ENCODE measurements at regions not wholly inside any gene's neighbourhood (a gene's known extent, or its start where the extent isn't known, plus 50 kb on each side); places are given as distances from the start of the nearest gene placed in this dataset.
"Not testable (repeated sequence)": the region's sequence is repeated elsewhere in the genome, so short reads cannot be mapped to it uniquely, and the experiment has no call there.

DNA sequence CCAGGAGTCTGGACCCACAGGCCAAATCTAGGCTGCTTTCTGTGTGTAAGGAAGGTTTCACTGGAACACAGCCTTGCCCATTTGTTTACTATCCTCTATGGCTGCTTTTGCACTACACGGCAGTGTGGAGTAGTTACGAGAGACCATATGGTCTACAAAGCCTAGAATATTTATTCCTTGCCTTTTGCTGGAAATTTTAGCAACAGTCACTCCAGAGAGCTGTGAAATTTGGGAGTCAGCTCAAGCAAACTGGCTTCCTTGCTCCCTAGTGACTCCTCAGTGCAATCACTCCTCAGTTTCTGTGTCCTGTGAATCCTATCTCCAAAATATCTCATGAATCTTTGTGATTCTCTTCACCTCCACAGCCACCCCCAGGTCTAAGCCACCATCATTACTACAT is 99.0 kb upstream of the CPEB2 start:
- no peak for DNase-seq

DNA sequence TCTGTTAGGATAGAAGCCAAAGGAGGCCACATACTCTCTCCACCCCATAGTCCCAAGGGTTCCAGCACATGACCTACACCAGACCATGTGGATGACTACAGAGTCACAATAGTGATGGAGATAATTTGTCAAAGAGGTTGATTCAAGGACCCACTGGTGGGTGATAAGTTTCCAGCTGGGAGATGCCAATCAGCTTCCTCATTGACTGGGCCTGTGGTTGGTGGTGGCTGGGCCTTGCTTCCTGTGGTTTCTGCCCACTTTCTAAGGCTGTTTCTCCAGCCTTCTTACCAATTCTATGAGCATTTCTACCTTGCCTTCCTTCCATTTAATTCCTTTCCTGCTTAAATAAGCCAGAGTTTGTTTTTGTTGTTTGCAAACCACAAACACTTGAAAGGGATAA is 95.5 kb upstream of the CPEB2 start:
- DNase-seq = no peak

DNA sequence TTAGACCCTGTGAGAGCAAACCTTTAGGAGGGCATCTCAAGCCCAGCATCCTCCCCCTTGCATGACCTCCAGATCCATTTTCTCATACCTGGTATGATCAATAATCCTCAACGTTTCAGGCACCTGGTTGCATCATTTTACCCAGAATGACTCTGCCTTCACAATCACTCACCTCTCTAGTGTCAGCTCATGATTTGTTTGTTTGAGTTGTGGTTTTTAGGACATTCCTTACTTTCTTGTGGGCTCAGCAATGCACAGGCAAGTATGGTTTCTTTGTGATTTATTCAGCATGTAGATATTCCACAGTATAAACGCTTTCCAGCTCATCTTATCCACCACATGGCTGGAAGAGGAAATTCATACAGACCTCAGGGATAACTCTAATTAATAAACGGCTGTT is 93.6 kb upstream of the CPEB2 start:
- DNase-seq = no peak

DNA sequence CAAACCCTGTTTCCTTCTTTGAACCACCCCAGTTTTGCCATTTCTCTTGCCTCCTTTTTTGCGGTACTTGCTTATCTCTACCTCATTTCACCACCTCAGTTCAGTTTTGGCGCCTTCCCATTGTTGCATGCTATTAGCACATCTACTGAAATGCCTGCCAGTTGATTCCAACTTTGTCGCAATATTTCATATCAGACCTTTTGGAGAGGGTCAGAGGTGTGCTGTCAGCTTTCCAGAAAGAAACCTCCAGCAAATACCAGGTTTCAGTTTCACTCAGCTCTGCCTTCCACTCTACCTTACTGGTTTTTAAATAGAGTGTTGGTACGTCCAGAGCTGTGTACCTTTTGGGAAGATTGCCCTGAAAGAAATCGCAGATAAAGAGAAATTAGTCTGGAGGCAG is 91.9 kb upstream of the CPEB2 start:
- DNase-seq = no peak

DNA sequence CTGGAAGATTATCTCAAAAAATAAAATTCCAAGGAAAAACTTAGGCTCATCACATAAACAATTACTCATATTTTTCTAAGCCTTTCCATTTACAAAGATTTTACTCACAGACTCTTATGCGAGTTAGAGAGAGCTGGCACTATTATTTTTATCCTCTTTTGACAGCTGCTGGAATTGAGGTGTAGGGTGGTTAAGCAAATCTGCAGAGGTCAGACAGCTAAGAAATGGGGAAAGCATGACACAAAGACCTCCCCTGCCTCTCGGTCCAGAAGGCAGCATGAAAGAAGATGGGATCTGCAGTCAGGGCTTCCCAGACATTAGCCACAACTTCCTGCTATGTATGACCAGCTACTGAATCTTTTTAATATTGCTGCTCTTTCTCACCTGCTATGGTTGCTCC is 89.9 kb upstream of the CPEB2 start:
- no peak for DNase-seq

DNA sequence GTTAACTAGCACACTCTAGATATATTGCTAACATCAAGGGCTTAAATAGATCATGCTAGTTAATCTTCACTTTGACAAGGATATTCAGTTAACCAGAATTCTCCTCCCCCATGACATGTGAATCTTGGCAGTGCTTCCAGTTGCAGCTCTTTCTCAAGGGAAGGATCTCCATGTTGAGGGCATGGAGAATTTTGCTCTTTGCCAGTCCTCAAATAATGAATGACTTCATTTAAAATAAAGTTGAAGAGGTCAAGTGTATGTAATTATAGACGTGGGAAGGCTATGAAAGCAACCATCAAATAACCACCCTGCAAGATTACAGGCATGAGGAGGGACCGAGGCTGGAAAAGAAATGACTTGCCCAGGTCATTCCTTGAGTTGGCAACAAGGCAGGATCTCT is 87.3 kb upstream of the CPEB2 start:
- no peak for DNase-seq

DNA sequence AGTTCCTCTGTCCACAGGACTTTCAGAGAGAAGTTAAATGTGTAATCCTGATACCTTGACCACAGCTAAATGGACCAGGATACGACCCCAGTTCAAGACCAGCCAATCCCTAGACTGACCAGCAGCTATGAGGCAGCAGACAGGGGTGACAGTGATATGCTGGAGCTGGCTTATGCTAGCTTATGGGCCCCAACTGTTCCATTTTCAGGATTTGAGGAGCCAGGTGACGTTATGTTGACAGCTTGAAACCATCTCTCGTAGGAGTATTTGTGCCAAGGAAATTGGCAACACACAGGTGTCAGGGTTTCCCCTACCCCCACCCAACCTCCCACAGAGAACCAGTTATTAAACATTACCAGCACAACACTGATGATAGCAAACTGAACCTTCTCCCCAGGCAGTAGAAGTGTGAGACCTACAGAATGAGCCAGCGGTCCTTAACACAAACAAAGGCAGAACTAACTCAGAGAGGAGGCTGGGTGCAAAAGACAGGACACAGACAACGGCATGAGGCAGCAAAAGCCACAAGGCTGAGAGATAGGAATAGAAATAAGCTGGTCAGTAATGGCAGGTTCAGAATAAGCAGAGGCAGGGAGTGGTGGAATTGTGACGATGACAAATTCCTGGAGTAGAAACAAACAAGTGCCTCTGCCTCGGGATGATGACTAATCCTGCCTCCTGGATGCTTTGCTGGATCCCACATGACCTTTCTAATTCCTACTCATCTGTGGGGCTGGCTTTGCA is 85.6 kb upstream of the CPEB2 start:
- no peak for DNase-seq

DNA sequence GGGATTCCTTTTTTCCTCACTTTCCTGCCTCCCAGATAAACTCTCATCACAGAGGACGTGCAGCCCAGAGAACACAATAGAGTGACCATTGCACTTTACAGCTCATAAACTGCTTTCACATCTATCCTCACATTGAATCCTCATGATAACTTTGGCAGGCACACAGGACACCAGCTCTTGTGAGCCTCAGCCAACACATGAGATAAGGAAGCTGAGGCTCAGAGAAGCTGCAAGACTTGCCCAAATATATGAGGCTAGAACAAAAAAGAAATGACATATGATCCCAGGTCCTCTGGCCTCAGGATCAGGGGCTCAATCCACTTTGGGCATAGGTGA is 85.0 kb upstream of the CPEB2 start:
- DNase-seq = no peak

DNA sequence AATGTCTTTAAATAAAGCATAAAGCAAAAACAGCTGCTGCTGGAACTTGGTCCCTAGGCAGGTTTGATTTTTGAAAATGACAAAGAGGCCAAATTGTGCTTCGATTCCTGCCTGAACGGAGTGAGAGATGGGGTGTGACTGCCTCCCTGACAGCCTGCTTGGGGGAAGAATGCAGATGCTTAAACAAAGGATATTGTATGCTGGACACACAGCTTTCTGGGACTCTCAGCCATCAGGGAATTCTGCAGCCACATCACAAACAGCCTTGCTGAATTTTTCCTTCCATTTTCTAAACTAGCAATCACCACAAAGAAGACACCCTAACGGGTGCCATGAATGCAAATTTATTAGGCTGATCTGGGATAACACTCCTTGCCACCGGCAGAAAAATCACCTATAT is 83.9 kb upstream of the CPEB2 start:
- no peak for DNase-seq

DNA sequence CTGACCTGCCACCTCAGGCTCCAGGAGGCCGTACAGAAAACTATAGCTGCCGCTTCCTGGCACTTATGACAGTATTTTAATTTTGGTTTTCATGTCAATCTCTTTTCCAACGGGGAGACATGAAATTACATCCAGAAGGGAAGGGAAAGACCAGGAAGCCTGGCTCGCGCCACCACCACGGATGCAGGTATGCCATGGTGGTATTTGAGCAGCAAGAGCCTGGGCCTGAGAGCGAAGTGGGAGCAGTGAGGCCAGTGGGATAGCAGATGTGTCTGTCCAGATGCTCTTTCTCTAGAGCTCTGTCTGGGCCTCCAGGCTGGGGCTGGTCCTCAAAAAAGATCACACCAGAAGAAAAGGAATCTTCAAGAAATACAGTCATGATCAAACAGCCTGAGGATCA is 82.5 kb upstream of the CPEB2 start:
- DNase-seq = no peak

DNA sequence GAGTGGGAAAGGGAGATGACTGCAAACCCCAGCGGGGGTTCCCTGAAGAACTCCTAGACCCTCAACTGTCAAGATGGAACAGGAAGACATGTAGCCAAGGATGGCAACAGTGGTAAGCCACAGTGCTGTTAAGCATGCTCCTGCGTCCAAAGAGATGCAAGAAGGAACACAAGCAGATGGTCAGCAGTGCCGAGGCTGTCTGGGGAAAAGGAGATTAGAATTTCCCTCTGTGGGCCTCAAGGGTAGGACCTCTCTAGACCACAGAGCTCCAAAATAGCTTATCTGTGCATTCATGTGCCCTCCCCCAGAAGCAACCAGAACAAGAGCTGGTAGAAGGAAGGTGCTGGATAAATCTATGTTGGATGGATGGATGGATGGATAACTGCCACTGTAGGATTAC is 82.0 kb upstream of the CPEB2 start:
- no peak for DNase-seq

DNA sequence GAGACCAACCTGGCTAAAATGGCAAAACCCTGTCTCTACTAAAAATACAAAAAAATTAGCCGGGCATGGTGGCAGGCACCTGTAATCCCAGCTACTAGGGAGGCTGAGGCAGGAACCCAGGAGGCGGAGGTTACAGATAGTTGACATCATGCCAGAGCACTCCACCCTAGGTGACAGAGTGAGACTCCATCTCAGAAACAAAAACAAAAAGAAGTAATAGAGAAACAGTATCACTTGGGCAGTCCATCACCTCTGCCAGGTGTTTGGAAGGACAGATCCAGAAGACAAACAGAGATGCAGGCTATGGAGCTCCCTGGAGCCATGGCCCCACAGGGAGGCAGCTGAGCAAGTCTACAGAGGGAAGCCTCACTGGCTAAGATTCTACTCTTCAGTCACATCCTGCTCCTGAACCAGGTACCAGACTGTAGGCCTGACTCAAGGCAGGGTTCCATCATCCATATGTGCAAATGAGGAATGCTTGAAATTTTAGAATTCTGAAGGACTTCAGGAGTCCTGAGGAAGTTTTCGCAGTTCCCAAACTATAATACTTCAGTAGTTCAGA is 81.4 kb upstream of the CPEB2 start:
- DNase-seq = no peak

DNA sequence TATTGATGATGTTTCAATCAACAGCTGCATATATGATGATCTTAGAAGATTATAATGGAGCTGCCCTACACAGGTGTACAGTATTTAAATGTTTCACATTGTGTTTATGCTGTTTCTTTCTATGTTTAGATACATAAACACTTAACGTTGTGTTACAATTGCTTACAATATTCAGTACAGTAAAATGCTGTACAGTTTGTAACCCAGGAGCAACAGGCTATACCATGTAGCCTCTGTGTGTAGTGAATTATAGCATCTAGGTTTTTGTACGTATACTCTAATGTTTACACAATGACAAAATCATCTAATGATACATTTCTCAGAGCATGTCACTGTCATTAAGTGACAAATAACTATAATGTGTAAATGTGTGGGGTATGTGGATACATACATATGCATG is 80.5 kb upstream of the CPEB2 start:
- not testable (repeated sequence) for DNase-seq

DNA sequence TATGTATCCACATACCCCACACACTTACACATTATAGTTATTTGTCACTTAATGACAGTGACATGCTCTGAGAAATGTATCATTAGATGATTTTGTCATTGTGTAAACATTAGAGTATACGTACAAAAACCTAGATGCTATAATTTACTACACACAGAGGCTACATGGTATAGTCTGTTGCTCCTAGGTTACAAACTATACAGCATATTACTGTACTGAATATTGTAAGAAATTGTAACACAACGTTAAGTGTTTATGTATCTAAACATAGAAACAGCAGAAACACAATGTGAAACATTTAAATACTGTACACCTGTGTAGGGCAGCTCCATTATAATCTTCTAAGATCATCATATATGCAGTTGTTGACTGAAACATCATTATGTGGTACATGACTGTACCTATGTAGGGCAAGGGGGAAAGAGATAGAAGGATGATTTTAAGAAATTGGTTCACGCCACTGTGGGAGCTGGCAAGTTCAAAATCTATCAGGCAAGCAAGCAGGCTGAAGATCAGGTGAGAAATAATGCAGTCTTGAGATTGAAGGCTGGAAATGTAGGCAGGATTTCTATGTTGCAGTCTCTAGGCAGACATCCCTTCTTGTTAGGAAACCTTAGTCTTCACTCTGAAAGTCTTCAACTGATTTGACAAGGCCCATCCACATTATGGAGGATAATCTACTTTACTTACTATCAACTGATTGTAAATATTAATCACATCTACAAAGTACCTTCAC is 78.0 kb upstream of the CPEB2 start:
- DNase-seq = no peak

DNA sequence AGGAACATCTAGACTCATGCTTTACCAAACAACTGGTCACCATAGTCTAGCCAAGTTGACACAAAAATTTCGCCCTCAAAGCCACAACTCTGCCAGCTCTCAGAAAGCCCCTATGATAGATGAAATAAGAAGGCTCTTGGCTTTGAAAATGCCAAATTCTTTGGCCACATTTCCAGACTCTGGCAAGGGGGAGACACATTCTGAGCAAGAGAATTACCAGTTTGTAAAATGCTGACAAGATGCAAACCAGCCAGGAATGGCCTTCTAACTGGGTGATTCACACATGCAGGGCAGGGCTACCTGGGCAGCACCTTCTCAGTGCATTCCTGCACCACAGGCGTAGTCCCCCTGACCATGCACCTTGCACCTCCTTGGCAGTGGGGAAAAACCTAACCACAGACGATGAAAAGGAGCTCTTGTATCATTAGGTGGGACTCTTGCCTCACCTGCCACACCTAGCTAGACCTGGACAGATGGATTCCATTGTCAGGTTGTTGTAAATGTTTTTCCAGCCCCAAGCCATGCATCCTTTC is 77.4 kb upstream of the CPEB2 start:
- DNase-seq = no peak

DNA sequence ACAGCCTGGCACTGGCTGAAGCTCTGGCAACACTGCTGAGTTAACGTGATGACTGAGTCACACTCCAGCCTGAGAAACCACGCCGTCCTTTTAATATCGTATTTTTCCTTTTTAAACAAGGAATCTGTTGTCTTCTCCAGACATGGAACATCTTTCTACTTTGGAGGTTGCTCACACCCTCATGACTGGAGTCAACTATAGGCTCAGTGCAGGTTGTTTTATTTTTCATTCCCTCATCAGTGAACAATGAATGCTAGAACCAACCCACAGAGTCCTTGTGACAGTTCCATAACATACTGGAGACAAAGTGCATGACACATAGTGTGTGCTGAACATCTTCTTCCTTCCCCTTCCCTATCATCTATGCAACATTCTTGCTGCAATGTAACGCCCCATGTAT is 76.8 kb upstream of the CPEB2 start:
- no peak for DNase-seq

DNA sequence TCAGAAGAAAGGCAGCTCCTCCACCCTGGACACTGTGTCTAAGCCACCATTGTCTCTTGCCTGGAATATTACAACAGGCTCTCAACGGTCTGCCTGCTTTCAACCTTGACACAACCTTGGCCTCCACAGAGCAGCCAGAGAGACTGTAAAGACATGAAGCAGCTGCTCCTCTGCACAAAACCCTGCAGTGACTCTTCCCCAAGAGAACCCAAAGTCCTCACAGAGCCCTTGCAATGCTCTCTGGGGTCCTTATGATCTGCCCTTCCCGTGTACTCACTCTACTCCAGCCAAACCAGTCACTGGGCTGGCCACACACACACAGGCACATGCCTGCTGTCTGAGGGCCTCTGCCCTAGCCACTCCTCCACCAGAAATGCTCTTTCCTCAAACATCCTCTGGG is 75.9 kb upstream of the CPEB2 start:
- DNase-seq = no peak

DNA sequence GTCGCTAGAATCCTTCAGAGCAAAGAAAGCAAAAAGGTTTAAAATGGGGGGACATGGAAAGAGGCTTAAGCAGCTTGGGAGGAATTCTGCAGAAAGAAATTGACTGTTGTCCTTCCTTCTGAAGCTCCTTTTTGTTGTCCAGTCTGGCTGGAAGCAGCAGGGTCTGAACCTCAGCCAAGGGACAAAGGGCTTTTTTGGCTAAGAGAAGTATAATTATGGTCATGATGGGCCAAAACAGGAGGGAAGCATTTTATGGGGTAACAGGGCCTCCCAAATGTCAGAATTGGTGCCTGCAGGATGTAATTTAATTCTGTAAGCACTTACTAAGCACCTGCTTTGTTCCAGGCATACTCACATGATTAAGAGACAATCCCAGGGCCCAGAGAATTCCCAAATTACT is 74.2 kb upstream of the CPEB2 start:
- no peak for DNase-seq

DNA sequence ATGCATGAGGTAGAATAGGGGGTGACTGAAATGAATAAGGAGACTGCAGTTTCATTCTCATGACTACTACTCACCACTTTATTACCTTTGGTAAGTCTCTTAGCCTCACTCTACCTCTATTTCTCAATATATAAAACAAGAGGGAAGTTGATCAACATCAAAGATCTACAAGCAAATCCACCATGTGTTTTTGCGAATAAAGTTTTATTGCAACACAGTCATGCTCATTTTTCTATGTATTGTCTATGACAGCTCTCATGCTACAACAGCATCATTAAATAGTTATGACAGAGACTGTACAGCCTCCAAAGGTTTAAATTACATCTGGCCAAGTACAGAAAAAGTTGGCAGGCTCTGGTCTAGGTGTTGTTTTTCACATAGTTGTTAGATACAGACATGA is 72.6 kb upstream of the CPEB2 start:
- DNase-seq = no peak

DNA sequence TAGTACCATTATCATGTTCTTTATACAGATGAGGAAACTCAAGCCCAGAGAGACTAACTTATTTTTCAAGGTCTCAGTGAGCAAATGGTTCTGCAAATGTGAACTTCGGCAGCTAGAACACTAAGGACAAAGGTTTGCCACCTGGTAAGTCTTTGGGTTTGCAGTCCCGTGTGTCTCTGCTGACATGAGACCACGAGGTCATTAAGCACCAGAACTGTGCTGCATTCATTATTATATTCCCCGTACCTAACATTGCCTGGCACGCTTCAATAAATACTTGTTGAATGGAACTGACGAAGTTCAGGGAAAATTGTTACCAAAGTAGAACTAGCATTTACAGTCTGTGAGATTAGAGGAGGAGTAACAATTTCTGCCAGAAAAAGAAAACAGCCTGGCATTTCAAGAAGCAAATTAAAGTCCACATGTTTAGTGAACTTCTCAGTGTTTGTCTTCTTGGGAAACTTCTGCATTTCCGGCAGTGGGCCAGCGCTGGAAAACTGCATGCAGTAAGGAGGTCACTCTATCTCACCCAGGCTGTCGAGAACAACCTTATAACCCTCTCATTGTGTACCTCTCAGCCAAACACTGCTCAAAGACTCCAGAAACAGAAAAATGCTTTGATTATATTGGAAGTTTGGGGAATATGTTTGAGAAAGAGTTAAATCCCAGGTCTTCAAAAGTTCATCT is 67.4 kb upstream of the CPEB2 start:
- DNase-seq = no peak

DNA sequence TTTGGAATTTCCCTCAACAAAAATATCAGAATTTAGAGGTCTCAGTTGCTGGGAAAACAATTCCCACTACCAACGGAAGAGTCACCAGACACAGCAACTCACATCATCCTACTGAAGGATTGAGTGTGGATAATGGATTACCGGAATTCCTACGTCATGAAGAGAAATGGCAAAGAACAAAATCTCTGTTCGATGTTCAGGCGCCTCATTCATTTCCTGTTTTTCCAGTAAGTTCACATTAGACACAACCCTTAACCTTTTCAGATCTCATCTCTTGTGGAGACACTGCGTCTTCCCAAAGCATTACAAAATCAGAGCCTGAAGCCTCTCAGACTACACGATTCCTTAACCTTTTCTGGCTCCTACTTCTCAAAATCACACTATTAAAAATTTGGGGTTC is 58.5 kb upstream of the CPEB2 start:
- no peak for DNase-seq

DNA sequence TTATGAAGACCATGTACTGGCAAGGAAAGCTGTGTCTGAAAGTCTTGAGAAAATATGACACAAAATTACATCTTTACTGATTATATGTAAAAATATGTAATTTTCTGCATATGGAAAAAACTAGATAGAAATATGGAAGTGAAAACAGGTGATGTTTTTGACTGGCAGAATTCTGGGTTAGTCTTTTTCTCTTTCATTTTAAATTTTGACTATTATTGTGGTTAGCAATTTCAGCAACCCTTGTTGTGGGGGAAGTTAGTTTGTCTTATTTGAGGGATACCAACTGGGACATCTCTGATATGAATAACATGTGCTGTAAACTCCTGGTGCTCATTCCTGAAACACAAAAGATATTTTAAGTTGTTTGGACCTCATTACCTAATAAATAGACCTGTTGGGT is 49.9 kb upstream of the CPEB2 start:
- DNase-seq = no peak
